ENCODE measurements at regions not wholly inside any gene's neighbourhood (a gene's known extent, or its start where the extent isn't known, plus 50 kb on each side); places are given as distances from the start of the nearest gene placed in this dataset.
"Not testable (repeated sequence)": the region's sequence is repeated elsewhere in the genome, so short reads cannot be mapped to it uniquely, and the experiment has no call there.

DNA sequence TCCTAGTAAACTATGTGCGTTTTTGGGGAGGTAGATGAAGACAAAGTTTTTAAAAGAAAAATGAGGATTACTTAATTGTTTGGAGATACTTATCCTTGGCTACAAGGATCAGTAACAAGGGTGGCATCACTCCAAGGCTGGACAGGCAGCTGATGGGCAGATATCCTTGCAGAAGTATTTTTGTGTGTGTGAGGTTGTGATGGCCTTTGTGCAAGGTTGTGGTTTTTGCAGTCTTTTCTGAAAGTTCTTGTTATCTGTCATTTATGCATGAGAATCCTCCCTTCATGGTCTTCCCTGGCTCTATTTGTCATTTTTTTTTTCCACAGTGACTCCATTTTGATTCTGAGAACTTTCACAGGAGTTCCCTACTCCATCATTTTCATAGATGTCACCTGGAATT lies 96.0 kb upstream of the C1GALT1C1 start:
- no peak for DNase-seq (ENCODE audit: low read depth)
- no peaks in the 10 kb centered on the region for H3K36me3 ChIP-seq (ENCODE audit: control insufficient read depth, insufficient read depth, low read length)
- no peak overlapping the region for H3K4me3 ChIP-seq (ENCODE audit: low read depth, low read length)
- no peaks in the 10 kb centered on the region for H3K27me3 ChIP-seq (ENCODE audit: control insufficient read depth, insufficient read depth, low read length)
- TF ChIP-seq, protein P1, sequence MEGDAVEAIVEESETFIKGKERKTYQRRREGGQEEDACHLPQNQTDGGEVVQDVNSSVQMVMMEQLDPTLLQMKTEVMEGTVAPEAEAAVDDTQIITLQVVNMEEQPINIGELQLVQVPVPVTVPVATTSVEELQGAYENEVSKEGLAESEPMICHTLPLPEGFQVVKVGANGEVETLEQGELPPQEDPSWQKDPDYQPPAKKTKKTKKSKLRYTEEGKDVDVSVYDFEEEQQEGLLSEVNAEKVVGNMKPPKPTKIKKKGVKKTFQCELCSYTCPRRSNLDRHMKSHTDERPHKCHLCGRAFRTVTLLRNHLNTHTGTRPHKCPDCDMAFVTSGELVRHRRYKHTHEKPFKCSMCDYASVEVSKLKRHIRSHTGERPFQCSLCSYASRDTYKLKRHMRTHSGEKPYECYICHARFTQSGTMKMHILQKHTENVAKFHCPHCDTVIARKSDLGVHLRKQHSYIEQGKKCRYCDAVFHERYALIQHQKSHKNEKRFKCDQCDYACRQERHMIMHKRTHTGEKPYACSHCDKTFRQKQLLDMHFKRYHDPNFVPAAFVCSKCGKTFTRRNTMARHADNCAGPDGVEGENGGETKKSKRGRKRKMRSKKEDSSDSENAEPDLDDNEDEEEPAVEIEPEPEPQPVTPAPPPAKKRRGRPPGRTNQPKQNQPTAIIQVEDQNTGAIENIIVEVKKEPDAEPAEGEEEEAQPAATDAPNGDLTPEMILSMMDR (IDR thresholded peaks at IDR 0.05; ENCODE audit: insufficient read depth, low read length, poor library complexity, severe bottlenecking) = no peak

DNA sequence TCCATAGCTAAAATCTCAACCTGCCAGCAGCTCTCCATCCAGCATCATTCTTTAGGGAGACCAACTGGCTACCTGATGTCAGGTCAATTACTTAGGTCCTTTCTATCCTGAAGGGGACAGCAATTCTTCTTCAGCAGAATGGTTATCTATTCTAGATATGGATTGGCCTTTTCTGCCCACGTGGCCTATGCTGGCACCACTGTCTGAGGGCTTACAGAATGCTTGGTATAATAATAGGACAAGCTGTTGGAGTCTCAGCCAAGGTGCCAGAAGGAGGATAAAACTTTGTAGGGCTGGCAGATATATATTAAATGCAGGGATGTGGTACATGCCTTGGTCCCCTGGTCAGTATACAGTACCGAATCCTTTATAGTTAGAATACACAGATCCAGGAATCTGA lies 89.8 kb upstream of the C1GALT1C1 start:
- no peak for DNase-seq (ENCODE audit: low read depth)
- H3K36me3 ChIP-seq (ENCODE audit: control insufficient read depth, insufficient read depth, low read length) = no peaks in the 10 kb centered on the region
- H3K4me3 ChIP-seq (ENCODE audit: low read depth, low read length) = no peak overlapping the region
- no peaks in the 10 kb centered on the region for H3K27me3 ChIP-seq (ENCODE audit: control insufficient read depth, insufficient read depth, low read length)
- TF ChIP-seq, protein P1 (IDR thresholded peaks at IDR 0.05; ENCODE audit: insufficient read depth, low read length, poor library complexity, severe bottlenecking) = no peak

DNA sequence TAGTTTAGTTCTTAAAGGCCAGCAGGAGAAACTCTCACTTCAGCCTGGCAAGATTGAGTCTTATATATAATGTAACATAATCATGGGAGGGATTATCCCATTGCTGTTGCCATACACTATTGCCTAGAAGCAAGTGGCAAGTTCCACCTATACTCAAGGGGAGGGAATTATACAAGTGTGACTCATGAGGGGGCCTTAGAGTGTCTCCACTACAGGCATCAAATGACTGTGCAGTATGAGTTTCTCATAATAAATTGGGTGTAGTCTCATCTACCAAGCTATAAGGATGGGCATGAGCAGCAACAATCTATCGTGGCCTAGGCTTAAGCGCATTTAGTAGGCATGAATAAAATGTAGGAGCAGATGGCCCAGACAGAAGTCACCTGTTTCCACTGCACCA lies 89.1 kb upstream of the C1GALT1C1 start:
- Histone ChIP-seq H3K27me3 (ENCODE audit: control insufficient read depth, insufficient read depth, low read length) (no peaks in the 10 kb centered on the region), H3K36me3 (ENCODE audit: control insufficient read depth, insufficient read depth, low read length) (no peaks in the 10 kb centered on the region), H3K4me3 (ENCODE audit: low read depth, low read length) (no peak overlapping the region)
- DNase-seq (ENCODE audit: low read depth) = no peak
- TF ChIP-seq, protein P1 (IDR thresholded peaks at IDR 0.05; ENCODE audit: insufficient read depth, low read length, poor library complexity, severe bottlenecking) = no peak

DNA sequence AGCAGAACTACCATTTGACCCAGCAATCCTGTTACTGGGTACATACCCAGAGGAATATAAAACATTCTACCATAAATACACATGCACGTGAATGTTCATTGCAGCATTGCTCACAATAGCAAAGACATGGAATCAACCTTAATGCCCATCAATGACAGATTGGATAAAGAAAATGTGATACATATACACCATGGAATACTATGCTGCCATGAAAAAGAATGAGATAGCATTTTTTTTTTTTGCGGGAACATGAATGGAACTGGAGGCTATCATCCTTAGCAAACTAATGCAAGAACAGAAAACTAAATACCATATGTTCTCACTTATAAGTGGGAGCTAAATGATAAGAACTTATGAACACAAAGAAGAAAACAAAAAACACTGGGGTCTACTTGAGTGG lies 72.5 kb upstream of the C1GALT1C1 start:
- DNase-seq (ENCODE audit: low read depth); H3K27me3 ChIP-seq (ENCODE audit: control insufficient read depth, insufficient read depth, low read length); H3K36me3 ChIP-seq (ENCODE audit: control insufficient read depth, insufficient read depth, low read length); H3K4me3 ChIP-seq (ENCODE audit: low read depth, low read length): not testable (repeated sequence)

DNA sequence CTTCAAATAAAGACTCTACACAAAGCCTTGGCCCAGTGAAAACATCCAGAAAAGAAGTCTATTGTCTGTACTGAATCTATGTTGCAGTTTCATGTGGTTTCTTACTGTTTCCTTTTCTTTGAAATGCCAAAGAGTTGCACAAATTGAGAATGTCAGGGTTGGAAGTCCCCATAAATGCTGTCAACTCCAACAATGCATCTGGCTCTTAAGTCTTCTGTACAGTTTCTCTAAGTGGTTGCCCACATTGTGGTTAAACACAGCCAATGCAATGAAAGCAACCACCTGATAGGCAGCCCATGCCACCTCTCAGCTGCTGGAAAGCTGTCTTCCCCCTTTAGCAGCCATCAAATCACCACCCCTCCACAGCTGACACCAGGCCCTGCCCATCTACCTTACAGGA lies 67.2 kb upstream of the C1GALT1C1 start:
- Histone ChIP-seq H3K4me3 (ENCODE audit: low read depth, low read length) (no peak overlapping the region), H3K27me3 (ENCODE audit: control insufficient read depth, insufficient read depth, low read length) (no peaks in the 10 kb centered on the region), H3K36me3 (ENCODE audit: control insufficient read depth, insufficient read depth, low read length) (no peaks in the 10 kb centered on the region)
- TF ChIP-seq, protein P1 (IDR thresholded peaks at IDR 0.05; ENCODE audit: insufficient read depth, low read length, poor library complexity, severe bottlenecking) = no peak
- no peak for DNase-seq (ENCODE audit: low read depth)

DNA sequence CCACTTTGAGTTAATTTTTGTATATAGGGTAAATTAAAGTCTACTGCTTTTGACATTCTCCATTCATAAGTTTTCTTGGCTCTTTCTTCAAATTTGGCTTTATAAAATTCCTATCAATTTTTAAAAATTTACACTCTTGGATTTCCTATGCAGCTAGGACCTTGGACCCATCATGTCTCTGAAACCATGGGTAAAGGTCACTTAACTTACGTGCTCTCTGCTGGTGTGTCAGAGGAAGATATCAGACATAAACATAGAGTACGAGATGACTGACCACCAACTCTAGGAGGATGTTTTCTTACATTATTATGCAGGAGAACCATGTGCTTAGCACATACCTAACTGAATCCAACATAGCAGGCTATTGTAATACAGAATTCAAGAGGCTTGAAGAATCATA lies 62.5 kb upstream of the C1GALT1C1 start:
- Histone ChIP-seq H3K4me3 (ENCODE audit: low read depth, low read length) (no peak overlapping the region), H3K27me3 (ENCODE audit: control insufficient read depth, insufficient read depth, low read length) (no peaks in the 10 kb centered on the region), H3K36me3 (ENCODE audit: control insufficient read depth, insufficient read depth, low read length) (no peaks in the 10 kb centered on the region)
- no peak for DNase-seq (ENCODE audit: low read depth)
- TF ChIP-seq, protein P1 (IDR thresholded peaks at IDR 0.05; ENCODE audit: insufficient read depth, low read length, poor library complexity, severe bottlenecking) = no peak
